A549 (cell line): ENCODE measurements at regions not wholly inside any gene's neighbourhood (a gene's known extent, or its start where the extent isn't known, plus 50 kb on each side); places are given as distances from the start of the nearest gene placed in this dataset.
A peak's percentile ranks its signal among the peaks of the same experiment; 100 is the strongest.

ENCODE experiments used
- ATAC-seq, 2 experiments: fragments of 200-7000 bp in 1 of 2; fragments of >200 bp in 1 of 2; cut with Nextera tagmentation in 1 of 2; cut with Tn5 transposase in 1 of 2; 3 replicates each; pipeline versions ENCODE4 v1.8.0 to v1.9.1; 2018 to 2020; ENCODE audit warnings: mild to moderate bottlenecking in 1 of 2, moderate library complexity in 1 of 2
- CTCF ChIA-PET: fragments of 300-600 bp; sonication (Branson Sonifier 250); formaldehyde crosslinking; extraction: SDS; loops from one replicate; lab custom pipeline; 2021; ENCODE audit warnings: antibody characterized with exemption, inconsistent platforms; lab: Yijun Ruan, JAX
- POLR2A ChIA-PET: fragments of 350-600 bp; formaldehyde crosslinking; extraction: SDS; loops from one replicate; lab custom pipeline; 2021; ENCODE audit warnings: antibody characterized with exemption, inconsistent platforms; lab: Yijun Ruan, JAX
- DNase-seq, 2 experiments: peaks; one replicate each; pipeline versions ENCODE4 v3.0.0 to v3.0.0-alpha.2; 2011 to 2016; ENCODE audit warnings: low read depth in 1 of 2, low spot score in 1 of 2
- FAIRE-seq: peaks from 2 replicates; lab custom pipeline; 2011; peaks lifted over from hg19 to GRCh38; lab: Jason Lieb, UNC
- H3K27ac ChIP-seq, 2 experiments: fragments of >200 bp; sonication (Bioruptor Twin); formaldehyde crosslinking; 3 replicates each; pipeline ENCODE4 v1.5.1; 2016 to 2017
- H3K4me1 ChIP-seq: fragments of >200 bp; sonication (Bioruptor Twin); formaldehyde crosslinking; 3 replicates; pipeline ENCODE4 v1.6.1; 2016
- H3K4me2 ChIP-seq: fragments of >200 bp; sonication (Bioruptor Twin); formaldehyde crosslinking; 3 replicates; pipeline ENCODE4 v1.6.1; 2016
- H3K4me3 ChIP-seq: fragments of >200 bp; sonication (Bioruptor Twin); formaldehyde crosslinking; 3 replicates; pipeline ENCODE4 v1.5.1; 2016
- H3K9me3 ChIP-seq: fragments of >200 bp; sonication (Bioruptor Twin); formaldehyde crosslinking; 3 replicates; pipeline ENCODE4 v1.6.1; 2016
- BHLHE40 ChIP-seq: IDR thresholded peaks from 2 replicates; pipeline ENCODE4 v1.6.1; 2012; ENCODE audit warnings: low read depth, low read length, inconsistent platforms
- CHD2 ChIP-seq: fragments of 150-350 bp; IDR thresholded peaks from 2 replicates; pipeline ENCODE4 v1.6.1; 2014; ENCODE audit warnings: low read length; ENCODE audit not compliant: partially characterized antibody
- ESRRA ChIP-seq: fragments of 150-350 bp; IDR thresholded peaks from 2 replicates; pipeline ENCODE4 v1.6.1; 2014; ENCODE audit warnings: mild to moderate bottlenecking, low read length, borderline replicate concordance
- FOSL2 ChIP-seq, 2 experiments: fragments of 450-650 bp in 1 of 2; fragments of >200 bp in 1 of 2; sonication (Bioruptor Twin) in 1 of 2; formaldehyde crosslinking; IDR thresholded peaks; 2 replicates each; pipeline versions ENCODE4 v1.5.0 to v1.6.1; 2016 to 2020; ENCODE audit warnings: mild to moderate bottlenecking in 1 of 2, moderate library complexity in 1 of 2
- HOXA7 ChIP-seq: fragments of 250-450 bp; sonication (Bioruptor Pico); IDR thresholded peaks from 2 replicates; pipeline ENCODE4 v1.5.0; 2020; ENCODE audit warnings: mild to moderate bottlenecking, moderate library complexity
- HOXB13 ChIP-seq: fragments of 250-450 bp; sonication (Bioruptor Pico); IDR thresholded peaks from 2 replicates; pipeline ENCODE4 v1.5.0; 2020; ENCODE audit warnings: low read depth, mild to moderate bottlenecking, moderate library complexity
- JUN ChIP-seq, 2 experiments: fragments of >200 bp; sonication (Bioruptor Twin); formaldehyde crosslinking; IDR thresholded peaks; 2 replicates in 1 of 2; 3 replicates in 1 of 2; pipeline ENCODE4 v1.6.1; 2016 to 2017
- KDM5A ChIP-seq: fragments of 200-600 bp; sonication (generic); IDR thresholded peaks from 2 replicates; pipeline ENCODE4 v1.6.1; 2016; ENCODE audit warnings: antibody characterized with exemption, mild to moderate bottlenecking
- MAFK ChIP-seq: fragments of 450-650 bp; IDR thresholded peaks from 2 replicates; pipeline ENCODE4 v1.6.1; 2014; ENCODE audit not compliant: partially characterized antibody
- MAZ ChIP-seq: fragments of 150-350 bp; IDR thresholded peaks from 2 replicates; pipeline ENCODE4 v1.6.1; 2014; ENCODE audit warnings: antibody characterized with exemption, low read depth, low read length, borderline replicate concordance
- MYC ChIP-seq: IDR thresholded peaks from 2 replicates; pipeline ENCODE4 v1.6.1; 2012; ENCODE audit warnings: mild to moderate bottlenecking, inconsistent platforms, low read length, improper control_type of control experiment, borderline replicate concordance
- NR3C1 ChIP-seq: fragments of >200 bp; sonication (Bioruptor Twin); formaldehyde crosslinking; IDR thresholded peaks from 3 replicates; pipeline ENCODE4 v1.6.1; 2017
- TFCP2L1 ChIP-seq: fragments of 250-450 bp; sonication (Bioruptor Pico); IDR thresholded peaks from 2 replicates; pipeline ENCODE4 v1.5.0; 2021; ENCODE audit warnings: mild to moderate bottlenecking
- WGBS: methylation state at CpG from one replicate; pipeline ENCODE4 v1.1.6; 2017; ENCODE audit errors: missing lambda C conversion rate; 5-methylcytosine and 5-hydroxymethylcytosine counted together
- TF ChIP-seq, protein P1 (sequence below): fragments of >200 bp; sonication (Bioruptor Twin); formaldehyde crosslinking; IDR thresholded peaks from 3 replicates; pipeline ENCODE4 v1.5.1; 2016
- TF ChIP-seq, protein P2 (sequence below): fragments of 150-350 bp; IDR thresholded peaks from 2 replicates; pipeline ENCODE4 v1.6.1; 2014; ENCODE audit warnings: low read depth, mild to moderate bottlenecking, low read length
- TF ChIP-seq, protein P3 (sequence below): fragments of 250-450 bp; sonication (Bioruptor Pico); IDR thresholded peaks from 2 replicates; pipeline ENCODE4 v1.5.0; 2021; ENCODE audit warnings: mild to moderate bottlenecking, moderate library complexity, borderline replicate concordance
- TF ChIP-seq, protein P4 (sequence below): fragments of >200 bp; sonication (Bioruptor Twin); formaldehyde crosslinking; IDR thresholded peaks from 3 replicates; pipeline ENCODE4 v1.6.1; 2016
- TF ChIP-seq, protein P5 (sequence below): fragments of 200-600 bp; sonication (generic); IDR thresholded peaks from 2 replicates; pipeline ENCODE4 v1.6.1; 2016; ENCODE audit warnings: antibody characterized with exemption, mild to moderate bottlenecking, moderate library complexity

DNA sequence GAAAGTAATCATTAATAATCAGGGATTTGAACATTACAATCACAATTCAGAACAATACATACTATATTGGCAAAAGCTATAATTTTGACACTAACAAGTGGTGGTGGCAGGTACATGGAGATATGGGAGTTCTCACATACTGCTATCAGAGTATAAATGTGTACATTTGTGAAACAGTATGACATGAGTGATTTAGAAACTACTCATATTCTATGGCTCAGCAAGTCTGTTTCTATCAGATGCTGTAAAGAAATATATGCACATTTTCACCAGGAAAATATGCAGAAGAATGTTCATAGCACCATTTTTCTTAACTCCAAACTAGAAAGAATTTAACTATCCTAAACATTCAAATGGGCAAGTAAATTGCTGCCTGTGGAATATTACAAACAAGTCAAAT, 620.0 kb downstream of the SH2D4B start:
- no peak overlapping the region for H3K4me2 ChIP-seq
- no peak overlapping the region for H3K4me3 ChIP-seq
- ATAC-seq: no peak
- no peaks in the 10 kb centered on the region for H3K4me1 ChIP-seq
- POLR2A ChIA-PET: no interaction called here
- TF ChIP-seq TFCP2L1 (CRISPR knock-in tag) (no peak), BHLHE40 (no peak), HOXA7 (CRISPR knock-in tag) (no peak), MYC (no peak), MAFK (no peak), JUN (IDR thresholded peaks at IDR 0.05) (no peak), FOSL2 (IDR thresholded peaks at IDR 0.05) (no peak), FOSL2 (CRISPR knock-in tag; IDR thresholded peaks at IDR 0.05) (no peak), CHD2 (no peak), MAZ (no peak), HOXB13 (no peak), NR3C1 (no peak), ESRRA (no peak)
- TF ChIP-seq, protein P1, sequence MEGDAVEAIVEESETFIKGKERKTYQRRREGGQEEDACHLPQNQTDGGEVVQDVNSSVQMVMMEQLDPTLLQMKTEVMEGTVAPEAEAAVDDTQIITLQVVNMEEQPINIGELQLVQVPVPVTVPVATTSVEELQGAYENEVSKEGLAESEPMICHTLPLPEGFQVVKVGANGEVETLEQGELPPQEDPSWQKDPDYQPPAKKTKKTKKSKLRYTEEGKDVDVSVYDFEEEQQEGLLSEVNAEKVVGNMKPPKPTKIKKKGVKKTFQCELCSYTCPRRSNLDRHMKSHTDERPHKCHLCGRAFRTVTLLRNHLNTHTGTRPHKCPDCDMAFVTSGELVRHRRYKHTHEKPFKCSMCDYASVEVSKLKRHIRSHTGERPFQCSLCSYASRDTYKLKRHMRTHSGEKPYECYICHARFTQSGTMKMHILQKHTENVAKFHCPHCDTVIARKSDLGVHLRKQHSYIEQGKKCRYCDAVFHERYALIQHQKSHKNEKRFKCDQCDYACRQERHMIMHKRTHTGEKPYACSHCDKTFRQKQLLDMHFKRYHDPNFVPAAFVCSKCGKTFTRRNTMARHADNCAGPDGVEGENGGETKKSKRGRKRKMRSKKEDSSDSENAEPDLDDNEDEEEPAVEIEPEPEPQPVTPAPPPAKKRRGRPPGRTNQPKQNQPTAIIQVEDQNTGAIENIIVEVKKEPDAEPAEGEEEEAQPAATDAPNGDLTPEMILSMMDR: no peak
- TF ChIP-seq, protein P2, sequence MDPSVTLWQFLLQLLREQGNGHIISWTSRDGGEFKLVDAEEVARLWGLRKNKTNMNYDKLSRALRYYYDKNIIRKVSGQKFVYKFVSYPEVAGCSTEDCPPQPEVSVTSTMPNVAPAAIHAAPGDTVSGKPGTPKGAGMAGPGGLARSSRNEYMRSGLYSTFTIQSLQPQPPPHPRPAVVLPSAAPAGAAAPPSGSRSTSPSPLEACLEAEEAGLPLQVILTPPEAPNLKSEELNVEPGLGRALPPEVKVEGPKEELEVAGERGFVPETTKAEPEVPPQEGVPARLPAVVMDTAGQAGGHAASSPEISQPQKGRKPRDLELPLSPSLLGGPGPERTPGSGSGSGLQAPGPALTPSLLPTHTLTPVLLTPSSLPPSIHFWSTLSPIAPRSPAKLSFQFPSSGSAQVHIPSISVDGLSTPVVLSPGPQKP: no peak
- TF ChIP-seq, protein P3, sequence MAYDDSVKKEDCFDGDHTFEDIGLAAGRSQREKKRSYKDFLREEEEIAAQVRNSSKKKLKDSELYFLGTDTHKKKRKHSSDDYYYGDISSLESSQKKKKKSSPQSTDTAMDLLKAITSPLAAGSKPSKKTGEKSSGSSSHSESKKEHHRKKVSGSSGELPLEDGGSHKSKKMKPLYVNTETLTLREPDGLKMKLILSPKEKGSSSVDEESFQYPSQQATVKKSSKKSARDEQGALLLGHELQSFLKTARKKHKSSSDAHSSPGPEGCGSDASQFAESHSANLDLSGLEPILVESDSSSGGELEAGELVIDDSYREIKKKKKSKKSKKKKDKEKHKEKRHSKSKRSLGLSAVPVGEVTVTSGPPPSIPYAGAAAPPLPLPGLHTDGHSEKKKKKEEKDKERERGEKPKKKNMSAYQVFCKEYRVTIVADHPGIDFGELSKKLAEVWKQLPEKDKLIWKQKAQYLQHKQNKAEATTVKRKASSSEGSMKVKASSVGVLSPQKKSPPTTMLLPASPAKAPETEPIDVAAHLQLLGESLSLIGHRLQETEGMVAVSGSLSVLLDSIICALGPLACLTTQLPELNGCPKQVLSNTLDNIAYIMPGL: no peak
- TF ChIP-seq, all 56 proteins: peak for 0
- Histone ChIP-seq H3K27ac (no peak overlapping the region), H3K9me3 (no peaks in the 10 kb centered on the region)
- CTCF ChIA-PET: no interaction called here
- DNase-seq: no peak
- no peak for FAIRE-seq

DNA sequence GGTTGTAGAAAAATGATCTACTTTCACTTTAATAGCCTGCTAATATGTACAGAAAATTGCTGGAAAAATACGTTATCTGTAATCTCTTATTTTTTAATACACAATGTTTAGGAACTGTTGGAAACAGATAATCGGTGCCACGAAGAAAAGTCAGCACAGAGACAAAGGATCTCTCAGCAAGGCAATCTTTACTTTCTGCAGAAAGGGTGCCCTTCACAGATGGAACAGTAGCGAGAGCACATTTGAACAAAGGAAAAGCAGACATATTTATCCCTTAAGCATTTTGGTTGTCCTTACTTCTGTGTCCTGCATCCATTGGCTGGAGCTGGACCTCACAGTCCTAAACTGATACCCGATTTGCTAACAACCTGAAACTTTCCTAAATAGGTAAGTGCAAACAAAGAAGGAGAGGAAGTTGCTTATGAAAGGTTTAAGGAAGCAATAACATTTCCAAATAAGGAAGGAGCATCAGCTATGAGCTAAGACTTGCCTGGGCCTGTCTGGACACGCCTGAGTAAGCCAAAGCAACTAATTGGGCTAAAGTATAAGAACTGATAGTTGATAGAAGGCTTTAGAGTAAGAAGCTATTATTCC, 640.0 kb downstream of the SH2D4B start:
- H3K4me3 ChIP-seq: no peak overlapping the region
- no peak for ATAC-seq
- no peaks in the 10 kb centered on the region for H3K4me1 ChIP-seq
- H3K9me3 ChIP-seq: peaks cover 6% of the 10 kb centered on the region; the same call in 2 of the 3 replicates
- ChIA-PET POLR2A (no interaction called here), CTCF (no interaction called here)
- no peak overlapping the region for H3K27ac ChIP-seq
- TF ChIP-seq, protein P4, sequence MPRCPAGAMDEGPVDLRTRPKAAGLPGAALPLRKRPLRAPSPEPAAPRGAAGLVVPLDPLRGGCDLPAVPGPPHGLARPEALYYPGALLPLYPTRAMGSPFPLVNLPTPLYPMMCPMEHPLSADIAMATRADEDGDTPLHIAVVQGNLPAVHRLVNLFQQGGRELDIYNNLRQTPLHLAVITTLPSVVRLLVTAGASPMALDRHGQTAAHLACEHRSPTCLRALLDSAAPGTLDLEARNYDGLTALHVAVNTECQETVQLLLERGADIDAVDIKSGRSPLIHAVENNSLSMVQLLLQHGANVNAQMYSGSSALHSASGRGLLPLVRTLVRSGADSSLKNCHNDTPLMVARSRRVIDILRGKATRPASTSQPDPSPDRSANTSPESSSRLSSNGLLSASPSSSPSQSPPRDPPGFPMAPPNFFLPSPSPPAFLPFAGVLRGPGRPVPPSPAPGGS: no peak
- TF ChIP-seq, protein P5, sequence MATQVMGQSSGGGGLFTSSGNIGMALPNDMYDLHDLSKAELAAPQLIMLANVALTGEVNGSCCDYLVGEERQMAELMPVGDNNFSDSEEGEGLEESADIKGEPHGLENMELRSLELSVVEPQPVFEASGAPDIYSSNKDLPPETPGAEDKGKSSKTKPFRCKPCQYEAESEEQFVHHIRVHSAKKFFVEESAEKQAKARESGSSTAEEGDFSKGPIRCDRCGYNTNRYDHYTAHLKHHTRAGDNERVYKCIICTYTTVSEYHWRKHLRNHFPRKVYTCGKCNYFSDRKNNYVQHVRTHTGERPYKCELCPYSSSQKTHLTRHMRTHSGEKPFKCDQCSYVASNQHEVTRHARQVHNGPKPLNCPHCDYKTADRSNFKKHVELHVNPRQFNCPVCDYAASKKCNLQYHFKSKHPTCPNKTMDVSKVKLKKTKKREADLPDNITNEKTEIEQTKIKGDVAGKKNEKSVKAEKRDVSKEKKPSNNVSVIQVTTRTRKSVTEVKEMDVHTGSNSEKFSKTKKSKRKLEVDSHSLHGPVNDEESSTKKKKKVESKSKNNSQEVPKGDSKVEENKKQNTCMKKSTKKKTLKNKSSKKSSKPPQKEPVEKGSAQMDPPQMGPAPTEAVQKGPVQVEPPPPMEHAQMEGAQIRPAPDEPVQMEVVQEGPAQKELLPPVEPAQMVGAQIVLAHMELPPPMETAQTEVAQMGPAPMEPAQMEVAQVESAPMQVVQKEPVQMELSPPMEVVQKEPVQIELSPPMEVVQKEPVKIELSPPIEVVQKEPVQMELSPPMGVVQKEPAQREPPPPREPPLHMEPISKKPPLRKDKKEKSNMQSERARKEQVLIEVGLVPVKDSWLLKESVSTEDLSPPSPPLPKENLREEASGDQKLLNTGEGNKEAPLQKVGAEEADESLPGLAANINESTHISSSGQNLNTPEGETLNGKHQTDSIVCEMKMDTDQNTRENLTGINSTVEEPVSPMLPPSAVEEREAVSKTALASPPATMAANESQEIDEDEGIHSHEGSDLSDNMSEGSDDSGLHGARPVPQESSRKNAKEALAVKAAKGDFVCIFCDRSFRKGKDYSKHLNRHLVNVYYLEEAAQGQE: no peak
- TF ChIP-seq KDM5A: no peak
- WGBS: 27% methylated on average over 6 of the region's 6 CpGs
- peak in 1 of 2 experiments; percentile 5 for DNase-seq
- no peak overlapping the region for H3K4me2 ChIP-seq
- FAIRE-seq: no peak
